ENCODE measurements at regions not wholly inside any gene's neighbourhood (a gene's known extent, or its start where the extent isn't known, plus 50 kb on each side); places are given as distances from the start of the nearest gene placed in this dataset.

DNA sequence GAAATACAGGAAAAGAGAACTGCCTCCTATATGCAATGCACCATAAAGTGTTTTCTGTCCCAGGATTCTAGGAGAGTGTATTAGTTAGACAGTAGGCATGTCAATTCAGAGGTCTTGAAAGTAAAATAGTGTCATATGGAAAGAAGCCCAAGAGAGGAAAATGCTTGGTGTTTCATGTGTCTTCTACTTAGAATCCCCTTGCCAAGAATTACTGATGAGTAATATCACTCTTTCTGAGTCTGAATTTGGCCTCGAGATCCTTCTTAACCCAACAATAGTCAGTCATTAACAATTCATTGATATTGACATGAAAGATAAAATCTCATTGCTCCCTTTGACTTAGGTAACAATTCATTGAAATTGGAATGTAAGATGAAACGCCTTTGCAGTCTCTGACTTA, 972.2 kb downstream of the TTLL7 start:
- no peak overlapping the region for H3K4me3 ChIP-seq
- H3K4me2 ChIP-seq: no peak overlapping the region
- no peak for TF ChIP-seq Cebpa-rat (IDR thresholded peaks at IDR 0.05)
- H3K27ac ChIP-seq: no peak overlapping the region
- no peaks in the 10 kb centered on the region for H3K27me3 ChIP-seq
- no peaks in the 10 kb centered on the region for H3K36me3 ChIP-seq
- H3K9ac ChIP-seq: no peak overlapping the region
- no peaks in the 10 kb centered on the region for H3K4me1 ChIP-seq
- peaks cover 12 to 18% (median 13%) of the 10 kb centered on the region in 11 experiments for H3K9me3 ChIP-seq (replicated peaks in 1 of 11)
- no peaks in the 10 kb centered on the region for H4K20me1 ChIP-seq

DNA sequence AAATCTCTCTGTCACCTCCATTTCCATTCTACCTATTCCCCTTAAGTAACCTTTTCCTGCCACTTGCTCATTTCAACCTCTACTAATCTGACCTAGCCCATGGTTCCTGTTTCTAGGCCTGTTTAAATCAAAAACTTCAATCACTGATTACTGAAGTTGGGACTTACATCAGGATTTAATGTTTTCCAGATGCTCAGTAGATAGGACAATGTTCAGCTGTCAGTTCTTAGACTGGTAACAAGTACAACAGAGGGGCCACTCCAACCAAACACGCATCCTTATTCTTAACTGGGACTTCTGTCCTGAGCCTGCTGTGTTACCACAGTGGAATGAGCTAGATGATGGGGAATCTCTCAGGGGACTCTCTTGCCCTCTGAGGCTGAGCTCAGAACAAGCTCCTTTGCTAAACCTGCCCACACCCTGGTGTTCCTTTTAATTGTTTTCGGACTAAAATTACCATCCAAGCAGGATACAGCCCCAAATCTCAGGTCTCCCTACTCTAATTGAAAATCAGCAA, 974.6 kb downstream of the TTLL7 start:
- Histone ChIP-seq H3K27ac (no peak overlapping the region), H3K4me1 (no peaks in the 10 kb centered on the region), H3K27me3 (no peaks in the 10 kb centered on the region), H4K20me1 (no peaks in the 10 kb centered on the region), H3K36me3 (no peaks in the 10 kb centered on the region), H3K9me3 (replicated peaks in 1 of 11) (peaks cover 8 to 19% (median 17%) of the 10 kb centered on the region in 11 experiments; a peak in 19 of 22 replicates), H3K9ac (no peak overlapping the region), H3K4me3 (no peak overlapping the region), H3K4me2 (no peak overlapping the region)
- no peak for TF ChIP-seq Cebpa-rat (IDR thresholded peaks at IDR 0.05)

DNA sequence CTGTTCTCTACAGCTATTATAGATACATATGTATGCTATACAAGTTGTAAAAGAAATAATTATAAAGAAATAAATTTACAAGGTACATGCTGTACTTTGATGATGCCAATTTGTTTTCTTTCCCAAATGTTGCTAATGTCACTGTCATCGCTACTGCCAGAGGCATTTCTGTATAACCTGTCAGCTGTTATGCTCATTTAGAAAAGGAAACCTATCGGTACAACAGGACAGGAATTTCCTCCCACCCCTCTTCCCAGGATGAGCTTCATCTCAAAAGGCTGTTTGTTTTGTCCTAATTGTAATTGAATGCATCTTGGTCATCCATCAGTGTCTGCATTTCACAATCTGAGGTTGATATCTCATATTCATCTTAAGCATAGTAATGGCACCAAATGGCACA, 975.7 kb downstream of the TTLL7 start:
- Histone ChIP-seq H3K27me3 (no peaks in the 10 kb centered on the region), H3K36me3 (no peaks in the 10 kb centered on the region), H3K4me2 (no peak overlapping the region), H3K9ac (no peak overlapping the region), H3K9me3 (replicated peaks in 1 of 11) (peaks cover 8 to 19% (median 17%) of the 10 kb centered on the region in 11 experiments; a peak in 19 of 22 replicates), H3K27ac (no peak overlapping the region), H3K4me3 (no peak overlapping the region), H3K4me1 (no peaks in the 10 kb centered on the region), H4K20me1 (no peaks in the 10 kb centered on the region)
- no peak for TF ChIP-seq Cebpa-rat (IDR thresholded peaks at IDR 0.05)

DNA sequence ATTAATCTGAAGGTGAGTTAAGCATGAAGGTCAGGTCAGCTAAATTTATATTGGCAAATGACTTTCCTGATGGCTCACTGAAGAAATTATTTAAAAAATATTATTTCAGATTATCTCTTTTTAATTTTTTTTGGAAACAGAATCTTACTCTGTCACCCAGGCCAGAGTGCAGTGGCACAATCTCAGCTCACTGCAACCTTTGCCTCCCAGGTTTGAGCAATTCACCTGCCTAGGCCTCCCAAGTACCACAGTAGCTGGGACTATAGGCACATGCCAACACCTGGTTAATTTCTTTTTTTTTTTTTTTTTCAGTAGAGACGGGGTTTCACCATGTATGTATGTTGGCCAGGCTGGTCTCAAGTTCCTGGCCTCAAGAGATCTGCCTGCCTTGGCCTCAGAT, 976.7 kb downstream of the TTLL7 start:
- Histone ChIP-seq H3K9me3 (replicated peaks in 1 of 11) (peaks cover 8 to 19% (median 17%) of the 10 kb centered on the region in 11 experiments; a peak in 19 of 22 replicates), H3K36me3 (no peaks in the 10 kb centered on the region), H3K27ac (no peak overlapping the region)

DNA sequence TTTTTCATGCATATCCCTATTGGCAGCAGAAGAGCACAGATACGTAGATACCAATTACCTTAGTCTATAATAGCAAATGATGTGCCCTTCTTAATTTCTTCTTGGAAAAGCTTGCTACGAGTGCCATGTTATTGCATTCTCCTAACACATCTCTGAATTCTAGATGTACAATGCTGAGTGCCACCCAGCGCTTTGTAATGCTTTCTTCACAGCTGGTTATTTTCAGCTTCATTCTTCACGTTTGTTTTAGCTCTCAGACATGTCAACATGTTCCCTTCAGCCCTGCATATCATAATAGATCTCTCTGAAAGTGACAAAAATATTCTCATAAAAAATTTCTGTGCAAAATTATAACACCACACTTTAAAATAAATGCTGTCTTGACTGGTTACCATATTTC, 981.2 kb downstream of the TTLL7 start:
- no peaks in the 10 kb centered on the region for H4K20me1 ChIP-seq
- H3K9me3 ChIP-seq (replicated peaks in 1 of 11): peaks cover 8 to 19% (median 17%) of the 10 kb centered on the region in 11 experiments; a peak in 19 of 22 replicates
- H3K27ac ChIP-seq: no peak overlapping the region
- H3K4me1 ChIP-seq: no peaks in the 10 kb centered on the region
- no peak for TF ChIP-seq Cebpa-rat (IDR thresholded peaks at IDR 0.05)
- H3K4me2 ChIP-seq: no peak overlapping the region
- no peaks in the 10 kb centered on the region for H3K36me3 ChIP-seq
- H3K9ac ChIP-seq: no peak overlapping the region
- no peak overlapping the region for H3K4me3 ChIP-seq
- H3K27me3 ChIP-seq: no peaks in the 10 kb centered on the region

More for the DNA sequence above, 976.7 kb downstream of the TTLL7 start:
- Histone ChIP-seq H3K4me2 (no peak overlapping the region), H3K9ac (no peak overlapping the region), H3K4me1 (no peaks in the 10 kb centered on the region), H3K27me3 (no peaks in the 10 kb centered on the region), H3K4me3 (no peak overlapping the region), H4K20me1 (no peaks in the 10 kb centered on the region)
- no peak for TF ChIP-seq Cebpa-rat (IDR thresholded peaks at IDR 0.05)

DNA sequence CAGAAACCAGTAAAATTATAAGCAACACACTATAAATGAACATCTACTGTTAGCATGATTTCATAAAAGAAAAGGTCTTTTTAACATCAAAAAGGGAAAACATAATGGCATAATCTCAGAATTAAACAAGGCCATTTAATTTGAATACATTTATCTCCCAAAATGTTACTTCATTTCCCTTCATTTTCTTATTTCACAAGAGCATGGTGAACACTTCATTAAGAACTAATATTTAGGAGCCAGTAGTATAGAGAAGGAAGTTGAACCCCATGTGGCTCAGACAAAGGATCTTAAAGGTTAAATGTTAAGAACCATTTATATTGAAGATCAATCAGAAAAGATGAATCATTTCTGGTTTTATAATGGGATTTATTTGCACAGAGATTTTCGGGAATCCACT, 981.7 kb downstream of the TTLL7 start:
- no peak for TF ChIP-seq Cebpa-rat (IDR thresholded peaks at IDR 0.05)
- H3K36me3 ChIP-seq: no peaks in the 10 kb centered on the region
- no peak overlapping the region for H3K4me3 ChIP-seq
- no peak overlapping the region for H3K9ac ChIP-seq
- peaks cover 8 to 19% (median 17%) of the 10 kb centered on the region in 11 experiments; a peak in 19 of 22 replicates for H3K9me3 ChIP-seq (replicated peaks in 1 of 11)
- no peaks in the 10 kb centered on the region for H4K20me1 ChIP-seq
- no peak overlapping the region for H3K27ac ChIP-seq
- no peaks in the 10 kb centered on the region for H3K27me3 ChIP-seq
- no peak overlapping the region for H3K4me2 ChIP-seq
- H3K4me1 ChIP-seq: no peaks in the 10 kb centered on the region

DNA sequence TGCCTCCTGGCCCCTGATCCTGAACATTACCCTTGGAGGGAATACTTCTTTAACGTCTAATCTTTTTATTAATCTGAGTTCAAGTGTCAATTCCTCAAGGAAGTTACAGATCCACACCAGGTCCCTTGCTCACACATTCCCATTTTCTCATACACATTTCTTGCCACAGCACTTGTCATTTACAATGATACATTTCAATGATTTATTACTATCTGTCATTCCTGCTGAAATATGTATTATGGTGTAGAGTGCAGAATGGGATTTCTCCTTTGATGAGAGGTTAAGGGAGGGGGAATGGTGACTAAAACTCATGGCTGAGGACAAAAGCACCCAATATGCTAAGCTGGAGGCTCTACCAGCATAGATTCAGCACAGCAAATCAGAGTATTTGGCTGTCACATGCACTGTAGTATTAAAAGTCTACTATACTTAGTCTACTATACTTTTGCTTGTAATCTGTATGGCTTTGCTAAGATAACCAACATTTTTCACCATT, 982.5 kb downstream of the TTLL7 start:
- Histone ChIP-seq H3K27me3 (no peaks in the 10 kb centered on the region), H3K27ac (no peak overlapping the region), H3K4me1 (no peaks in the 10 kb centered on the region), H3K36me3 (no peaks in the 10 kb centered on the region), H3K4me3 (no peak overlapping the region), H4K20me1 (no peaks in the 10 kb centered on the region), H3K9me3 (replicated peaks in 1 of 11) (peaks cover 8 to 19% (median 17%) of the 10 kb centered on the region in 11 experiments; a peak in 19 of 22 replicates), H3K9ac (no peak overlapping the region), H3K4me2 (no peak overlapping the region)
- no peak for TF ChIP-seq Cebpa-rat (IDR thresholded peaks at IDR 0.05)

DNA sequence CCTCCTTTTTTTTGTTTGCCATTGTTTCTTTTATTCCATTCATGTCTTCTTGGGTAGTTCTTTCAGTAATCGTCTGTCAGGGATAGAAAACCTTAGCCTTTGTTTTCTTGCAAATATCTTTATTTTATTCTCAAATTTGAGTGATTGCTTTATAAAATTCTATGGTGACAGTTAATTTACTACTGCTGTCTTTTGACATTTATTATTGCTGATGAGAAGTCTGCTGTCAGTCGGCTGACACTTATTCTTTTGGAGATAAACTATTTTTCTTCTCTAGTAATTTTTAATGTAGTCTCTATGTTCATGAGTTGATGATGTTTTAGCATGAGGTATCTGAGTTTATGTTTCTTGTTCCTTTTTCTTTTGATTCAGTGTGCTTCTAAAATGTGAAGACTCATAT, 983.8 kb downstream of the TTLL7 start:
- no peak overlapping the region for H3K4me3 ChIP-seq
- no peak overlapping the region for H3K4me2 ChIP-seq
- no peaks in the 10 kb centered on the region for H4K20me1 ChIP-seq
- no peak for TF ChIP-seq Cebpa-rat (IDR thresholded peaks at IDR 0.05)
- H3K4me1 ChIP-seq: no peaks in the 10 kb centered on the region
- H3K9ac ChIP-seq: no peak overlapping the region
- H3K36me3 ChIP-seq: no peaks in the 10 kb centered on the region
- peaks cover 3 to 8% (median 6%) of the 10 kb centered on the region in 11 experiments; a peak in 15 of 22 replicates for H3K9me3 ChIP-seq (replicated peaks in 1 of 11)
- no peaks in the 10 kb centered on the region for H3K27me3 ChIP-seq
- H3K27ac ChIP-seq: no peak overlapping the region

DNA sequence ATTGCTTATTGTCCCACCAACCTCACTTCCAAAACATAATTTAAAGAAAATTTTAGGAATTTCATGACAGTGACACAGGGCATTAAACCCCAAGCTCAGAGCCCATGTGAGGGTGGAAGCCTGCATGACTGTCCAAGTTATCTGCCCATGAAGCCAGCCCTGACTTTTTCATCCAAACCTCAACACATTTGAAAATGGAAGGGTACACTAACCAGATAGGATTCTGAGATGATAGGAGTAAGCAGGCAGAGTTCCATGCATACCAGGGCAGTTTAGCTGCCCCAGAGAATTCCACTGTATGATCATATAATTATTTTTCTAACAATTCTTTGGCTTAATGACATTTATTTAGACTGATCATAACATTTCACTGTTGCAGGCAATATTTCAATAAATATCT, 986.0 kb downstream of the TTLL7 start:
- no peaks in the 10 kb centered on the region for H3K27me3 ChIP-seq
- no peaks in the 10 kb centered on the region for H3K36me3 ChIP-seq
- H3K4me1 ChIP-seq: peaks cover 0 to 4% (median under 1%) of the 10 kb centered on the region in 10 experiments; a peak in 9 of 20 replicates
- H3K4me2 ChIP-seq: no peak overlapping the region
- H3K9ac ChIP-seq: no peak overlapping the region
- H3K4me3 ChIP-seq: no peak overlapping the region
- no peak overlapping the region for H3K27ac ChIP-seq
- H4K20me1 ChIP-seq: no peaks in the 10 kb centered on the region
- no peaks in the 10 kb centered on the region for H3K9me3 ChIP-seq (replicated peaks in 1 of 11)
- no peak for TF ChIP-seq Cebpa-rat (IDR thresholded peaks at IDR 0.05)

DNA sequence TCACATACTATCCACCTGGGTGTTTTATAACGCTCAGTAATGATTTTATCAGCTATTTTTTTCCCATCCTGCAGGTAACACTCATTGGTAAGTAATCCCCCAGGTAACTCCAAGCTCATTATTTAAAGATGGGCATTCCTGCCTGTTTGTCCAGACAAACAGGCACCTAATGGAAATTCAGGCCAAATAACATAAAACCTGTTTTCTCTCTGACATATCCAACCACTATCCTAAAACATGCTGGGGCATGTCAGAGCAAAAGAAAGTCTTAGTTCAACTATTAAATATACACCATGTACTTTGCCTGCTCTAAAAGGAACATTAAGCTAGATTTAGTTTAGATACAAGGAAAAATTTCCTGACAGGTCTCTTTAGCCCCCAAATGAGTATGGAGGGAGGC, 987.7 kb downstream of the TTLL7 start:
- Histone ChIP-seq H4K20me1 (no peaks in the 10 kb centered on the region), H3K4me1 (peaks cover 0 to 20% (median 17%) of the 10 kb centered on the region in 10 experiments; a peak in 14 of 20 replicates), H3K4me3 (no peak overlapping the region), H3K36me3 (no peaks in the 10 kb centered on the region), H3K9ac (no peak overlapping the region), H3K4me2 (no peak overlapping the region), H3K27me3 (no peaks in the 10 kb centered on the region), H3K27ac (no peak overlapping the region), H3K9me3 (replicated peaks in 1 of 11) (no peaks in the 10 kb centered on the region)
- no peak for TF ChIP-seq Cebpa-rat (IDR thresholded peaks at IDR 0.05)
